SU-DHL-6 (cell line): ENCODE measurements at regions not wholly inside any gene's neighbourhood (a gene's known extent, or its start where the extent isn't known, plus 50 kb on each side); places are given as distances from the start of the nearest gene placed in this dataset.

ENCODE experiments used
- H2AFZ ChIP-seq: fragments of 200-600 bp; sonication (generic); 2 replicates; pipeline ENCODE4 v1.6.1; 2014; ENCODE audit warnings: low read depth, mild to moderate bottlenecking, moderate library complexity, mixed read lengths, antibody characterized with exemption, low read length; ENCODE audit not compliant: severe bottlenecking
- H3F3A ChIP-seq: fragments of 200-600 bp; shearing (Covaris generic); 2 replicates; pipeline ENCODE4 v1.6.0; 2016; ENCODE audit warnings: antibody characterized with exemption, mild to moderate bottlenecking; ENCODE audit not compliant: insufficient read depth
- H3K27ac ChIP-seq: fragments of 200-600 bp; sonication (generic); 2 replicates; pipeline ENCODE4 v1.5.1; 2016; ENCODE audit warnings: low read depth, mild to moderate bottlenecking, low read length, moderate library complexity, mixed read lengths
- H3K27me3 ChIP-seq: fragments of 200-600 bp; sonication (generic), shearing (Covaris generic); 2 replicates; pipeline ENCODE4 v1.6.0; 2014; ENCODE audit warnings: mild to moderate bottlenecking, low read length
- H3K36me3 ChIP-seq: fragments of 200-600 bp; sonication (generic); 2 replicates; pipeline ENCODE4 v1.6.1; 2014; ENCODE audit warnings: mild to moderate bottlenecking, low read length, mixed read lengths
- H3K4me2 ChIP-seq: fragments of 300-600, 200-600 bp; shearing (Covaris generic), sonication (generic); 2 replicates; pipeline ENCODE4 v1.6.0; 2014; ENCODE audit warnings: low read length, low read depth, mild to moderate bottlenecking; ENCODE audit not compliant: poor library complexity, severe bottlenecking
- H3K4me3 ChIP-seq: fragments of 200-600 bp; sonication (generic); 2 replicates; pipeline ENCODE4 v1.5.1; 2014; ENCODE audit warnings: antibody characterized with exemption, low read length, mild to moderate bottlenecking, mixed read lengths; ENCODE audit not compliant: insufficient read depth, poor library complexity, severe bottlenecking
- H3K79me2 ChIP-seq: fragments of 200-600 bp; sonication (generic); 2 replicates; pipeline ENCODE4 v1.6.1; 2014; ENCODE audit warnings: mild to moderate bottlenecking, low read length, moderate library complexity; ENCODE audit not compliant: insufficient read depth
- H3K9ac ChIP-seq: fragments of 200-600 bp; sonication (generic); 2 replicates; pipeline ENCODE4 v1.7.0; 2014; ENCODE audit warnings: mild to moderate bottlenecking, low read length
- H3K9me2 ChIP-seq: fragments of 200-600 bp; sonication (generic); replicated peaks from 2 replicates; pipeline ENCODE4 v1.6.1; 2014; ENCODE audit warnings: low read length; ENCODE audit not compliant: insufficient read depth
- H3K9me3 ChIP-seq: fragments of 200-600 bp; sonication (generic); 2 replicates; pipeline ENCODE4 v1.6.1; 2014; ENCODE audit warnings: low read length, mixed read lengths; ENCODE audit not compliant: insufficient read depth
- H4K20me1 ChIP-seq: fragments of 200-600 bp; sonication (generic); 2 replicates; pipeline ENCODE4 v1.6.1; 2014; ENCODE audit warnings: low read depth, mild to moderate bottlenecking, antibody characterized with exemption, low read length, moderate library complexity, mixed read lengths
- EZH2phosphoT487 ChIP-seq: fragments of 200-600 bp; sonication (generic), shearing (Covaris generic); conservative IDR thresholded peaks from 2 replicates; pipeline ENCODE4 v1.6.1; 2018; ENCODE audit warnings: mild to moderate bottlenecking, antibody characterized with exemption, low read length, moderate library complexity, mixed read lengths
- TF ChIP-seq, protein P1 (sequence below): fragments of 200-600 bp; sonication (generic); IDR thresholded peaks from one replicate; pipeline ENCODE4 v1.5.1; 2017; ENCODE audit warnings: antibody characterized with exemption, mild to moderate bottlenecking, low read length, moderate library complexity; ENCODE audit not compliant: insufficient read depth, poor library complexity, severe bottlenecking

DNA sequence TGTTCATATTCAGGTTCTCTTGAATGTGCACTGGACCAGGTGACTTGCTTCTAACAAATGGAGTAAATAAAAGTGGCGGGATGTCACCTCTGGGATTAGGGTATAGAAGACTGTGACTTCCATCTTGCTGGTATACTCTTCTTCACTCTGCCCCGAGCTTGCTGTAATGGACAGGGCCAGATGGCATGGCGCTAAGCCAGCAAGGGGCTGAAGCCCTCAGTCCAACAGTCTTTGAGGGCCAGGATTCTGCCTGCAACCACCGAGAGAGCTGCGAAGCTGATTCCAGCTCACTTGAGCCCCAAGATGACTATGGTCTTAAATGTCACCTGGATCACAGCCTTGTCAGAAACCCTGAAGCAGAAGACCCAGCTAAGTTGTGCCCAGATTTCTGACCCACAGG, 600.0 kb downstream of the FGF9 start:
- Histone ChIP-seq H3K27me3 (no peaks in the 10 kb centered on the region), H3K9me2 (no peaks in the 10 kb centered on the region; the same call in 1 of the 2 replicates)

DNA sequence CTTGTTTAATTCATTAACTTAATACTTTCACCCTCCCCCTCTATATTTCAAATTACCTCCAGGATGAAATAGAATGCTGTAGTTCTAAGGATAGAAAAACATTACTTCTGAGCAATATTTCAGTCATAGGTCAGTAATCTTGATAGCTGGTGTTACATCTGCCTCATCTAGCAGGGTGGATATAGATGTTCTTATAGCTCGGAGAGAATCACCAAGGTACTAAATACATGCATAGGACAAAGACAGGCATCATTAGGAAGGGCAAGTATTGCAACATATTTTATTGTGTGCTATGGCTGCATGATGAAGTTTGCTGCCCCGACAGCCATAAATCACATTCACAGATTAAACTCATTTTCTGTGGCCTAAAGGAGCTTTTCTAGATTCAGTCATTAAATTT, 601.0 kb downstream of the FGF9 start:
- Histone ChIP-seq H3K27me3 (no peaks in the 10 kb centered on the region), H3K4me2 (no peak overlapping the region), H3K9me2 (no peaks in the 10 kb centered on the region; the same call in 1 of the 2 replicates), H3K36me3 (no peaks in the 10 kb centered on the region), H3K27ac (no peak overlapping the region), H3K9me3 (no peaks in the 10 kb centered on the region), H3F3A (no peaks in the 10 kb centered on the region), H2AFZ (no peak overlapping the region), H3K79me2 (no peaks in the 10 kb centered on the region), H3K9ac (no peak overlapping the region), H3K4me3 (no peak overlapping the region), H4K20me1 (no peaks in the 10 kb centered on the region)
- no peak for TF ChIP-seq EZH2phosphoT487
- TF ChIP-seq, protein P1, sequence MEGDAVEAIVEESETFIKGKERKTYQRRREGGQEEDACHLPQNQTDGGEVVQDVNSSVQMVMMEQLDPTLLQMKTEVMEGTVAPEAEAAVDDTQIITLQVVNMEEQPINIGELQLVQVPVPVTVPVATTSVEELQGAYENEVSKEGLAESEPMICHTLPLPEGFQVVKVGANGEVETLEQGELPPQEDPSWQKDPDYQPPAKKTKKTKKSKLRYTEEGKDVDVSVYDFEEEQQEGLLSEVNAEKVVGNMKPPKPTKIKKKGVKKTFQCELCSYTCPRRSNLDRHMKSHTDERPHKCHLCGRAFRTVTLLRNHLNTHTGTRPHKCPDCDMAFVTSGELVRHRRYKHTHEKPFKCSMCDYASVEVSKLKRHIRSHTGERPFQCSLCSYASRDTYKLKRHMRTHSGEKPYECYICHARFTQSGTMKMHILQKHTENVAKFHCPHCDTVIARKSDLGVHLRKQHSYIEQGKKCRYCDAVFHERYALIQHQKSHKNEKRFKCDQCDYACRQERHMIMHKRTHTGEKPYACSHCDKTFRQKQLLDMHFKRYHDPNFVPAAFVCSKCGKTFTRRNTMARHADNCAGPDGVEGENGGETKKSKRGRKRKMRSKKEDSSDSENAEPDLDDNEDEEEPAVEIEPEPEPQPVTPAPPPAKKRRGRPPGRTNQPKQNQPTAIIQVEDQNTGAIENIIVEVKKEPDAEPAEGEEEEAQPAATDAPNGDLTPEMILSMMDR: no peak

More for the DNA sequence above, 600.0 kb downstream of the FGF9 start:
- Histone ChIP-seq H3K9me3 (no peaks in the 10 kb centered on the region), H3K27ac (no peak overlapping the region), H3F3A (no peaks in the 10 kb centered on the region), H4K20me1 (no peaks in the 10 kb centered on the region), H3K79me2 (no peaks in the 10 kb centered on the region), H3K4me3 (no peak overlapping the region), H3K4me2 (no peak overlapping the region), H2AFZ (no peak overlapping the region), H3K9ac (no peak overlapping the region), H3K36me3 (no peaks in the 10 kb centered on the region)
- TF ChIP-seq, protein P1: no peak
- no peak for TF ChIP-seq EZH2phosphoT487

- Histone ChIP-seq H3K27ac (no peak overlapping the region), H3K79me2 (no peaks in the 10 kb centered on the region), H2AFZ (no peak overlapping the region), H3K4me3 (no peak overlapping the region), H3K4me2 (no peak overlapping the region), H3K27me3 (no peaks in the 10 kb centered on the region), H3K9me3 (no peaks in the 10 kb centered on the region), H3K9me2 (no peaks in the 10 kb centered on the region; the same call in 1 of the 2 replicates), H3K36me3 (no peaks in the 10 kb centered on the region), H3F3A (no peaks in the 10 kb centered on the region), H4K20me1 (no peaks in the 10 kb centered on the region), H3K9ac (no peak overlapping the region)
- TF ChIP-seq, protein P1: no peak
- TF ChIP-seq EZH2phosphoT487: no peak
These were observed 604.5 kb downstream of the FGF9 start for GRCh38 chr13:22275393-22275792.

DNA sequence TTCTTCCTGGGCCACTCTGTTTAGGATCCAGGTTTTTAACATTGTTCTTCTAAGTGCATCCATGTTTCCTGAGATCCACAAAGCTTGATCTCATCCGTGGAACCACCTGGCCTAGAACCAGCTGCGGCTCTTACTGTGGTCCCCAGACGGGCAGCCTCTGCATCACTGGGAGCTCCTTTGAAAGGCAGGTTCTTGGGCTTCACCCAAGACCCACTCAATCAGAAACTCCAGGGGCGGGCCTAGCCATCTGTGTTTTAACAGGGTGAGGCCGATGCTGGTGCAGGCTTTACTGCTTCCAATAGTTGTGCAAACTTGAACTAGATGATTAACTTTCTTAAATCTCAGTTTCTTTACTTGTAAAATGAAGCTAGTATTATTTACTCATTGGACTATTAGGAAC, 605.7 kb downstream of the FGF9 start:
- no peaks in the 10 kb centered on the region for H3F3A ChIP-seq
- no peak for TF ChIP-seq EZH2phosphoT487
- TF ChIP-seq, protein P1: no peak
- no peaks in the 10 kb centered on the region for H4K20me1 ChIP-seq
- H3K27me3 ChIP-seq: no peaks in the 10 kb centered on the region
- no peak overlapping the region for H3K27ac ChIP-seq
- no peak overlapping the region for H3K4me3 ChIP-seq
- no peak overlapping the region for H3K9ac ChIP-seq
- H3K9me3 ChIP-seq: no peaks in the 10 kb centered on the region
- H2AFZ ChIP-seq: no peak overlapping the region
- H3K4me2 ChIP-seq: no peak overlapping the region
- no peaks in the 10 kb centered on the region for H3K79me2 ChIP-seq
- no peaks in the 10 kb centered on the region for H3K9me2 ChIP-seq
- H3K36me3 ChIP-seq: no peaks in the 10 kb centered on the region
